NCI-H1092 treated with DMSO at 0.1 percent for 48 hours (cell line): ENCODE measurements at regions not wholly inside any gene's neighbourhood (a gene's known extent, or its start where the extent isn't known, plus 50 kb on each side); places are given as distances from the start of the nearest gene placed in this dataset.

Experiments used
- DNase-seq: peaks from one replicate; lab custom pipeline; 2025; lab: John Stamatoyannopoulos, UW

- no peak for DNase-seq
Measured at GRCh38 chr2:78023356-78023755, 501.2 kb upstream of the LRRTM4 start.

GRCh38 chr2:78024996-78025395 lies 502.8 kb upstream of the LRRTM4 start:
- no peak for DNase-seq

- DNase-seq = no peak
Measured at GRCh38 chr2:78029392-78029995, 507.3 kb upstream of the LRRTM4 start.

- DNase-seq = no peak
Measured at GRCh38 chr2:78034706-78035105, 512.5 kb upstream of the LRRTM4 start.

GRCh38 chr2:78035804-78036203 lies 513.6 kb upstream of the LRRTM4 start:
- no peak for DNase-seq

- DNase-seq = no peak
Measured at GRCh38 chr2:78051480-78051879, 529.3 kb upstream of the LRRTM4 start.

- DNase-seq = no peak
Measured at GRCh38 chr2:78056976-78057375, 534.8 kb upstream of the LRRTM4 start.

- DNase-seq = no peak
Measured at GRCh38 chr2:78061301-78061700, 539.1 kb upstream of the LRRTM4 start.

GRCh38 chr2:78061732-78062131 lies 539.6 kb upstream of the LRRTM4 start:
- no peak for DNase-seq

GRCh38 chr2:78063246-78064020 lies 541.3 kb upstream of the LRRTM4 start:
- DNase-seq = no peak

GRCh38 chr2:78065366-78065765 lies 543.2 kb upstream of the LRRTM4 start:
- no peak for DNase-seq

GRCh38 chr2:78068808-78069207 lies 546.6 kb upstream of the LRRTM4 start:
- DNase-seq = peak; percentile 38

GRCh38 chr2:78070693-78071092 lies 548.5 kb upstream of the LRRTM4 start:
- DNase-seq = no peak

GRCh38 chr2:78077633-78078032 lies 555.5 kb upstream of the LRRTM4 start:
- no peak for DNase-seq

GRCh38 chr2:78082555-78082954 lies 560.4 kb upstream of the LRRTM4 start:
- no peak for DNase-seq

- DNase-seq = no peak
Measured at GRCh38 chr2:78093436-78093835, 571.3 kb upstream of the LRRTM4 start.

- no peak for DNase-seq
Measured at GRCh38 chr2:78109272-78109671, 587.1 kb upstream of the LRRTM4 start.

GRCh38 chr2:78115291-78115690 lies 593.1 kb upstream of the LRRTM4 start:
- no peak for DNase-seq

GRCh38 chr2:78118037-78118436 lies 595.9 kb upstream of the LRRTM4 start:
- no peak for DNase-seq

GRCh38 chr2:78120275-78120674 lies 598.1 kb upstream of the LRRTM4 start:
- DNase-seq = no peak

GRCh38 chr2:78125042-78125441 lies 602.9 kb upstream of the LRRTM4 start:
- DNase-seq = no peak

- no peak for DNase-seq
Measured at GRCh38 chr2:78127424-78127823, 605.2 kb upstream of the LRRTM4 start.

GRCh38 chr2:78132391-78133370 lies 610.5 kb upstream of the LRRTM4 start:
- DNase-seq = no peak
